CD4-positive, alpha-beta T cell treated with Interleukin-2 at 100 ng/mL for 4 hours (primary cell): ENCODE measurements at regions not wholly inside any gene's neighbourhood (a gene's known extent, or its start where the extent isn't known, plus 50 kb on each side); places are given as distances from the start of the nearest gene placed in this dataset.
"Not testable (repeated sequence)": the region's sequence is repeated elsewhere in the genome, so short reads cannot be mapped to it uniquely, and the experiment has no call there.

Source experiments
- DNase-seq: peaks from one replicate; pipeline ENCODE4 v3.0.0-alpha.2; 2020; ENCODE audit warnings: low spot score

DNA sequence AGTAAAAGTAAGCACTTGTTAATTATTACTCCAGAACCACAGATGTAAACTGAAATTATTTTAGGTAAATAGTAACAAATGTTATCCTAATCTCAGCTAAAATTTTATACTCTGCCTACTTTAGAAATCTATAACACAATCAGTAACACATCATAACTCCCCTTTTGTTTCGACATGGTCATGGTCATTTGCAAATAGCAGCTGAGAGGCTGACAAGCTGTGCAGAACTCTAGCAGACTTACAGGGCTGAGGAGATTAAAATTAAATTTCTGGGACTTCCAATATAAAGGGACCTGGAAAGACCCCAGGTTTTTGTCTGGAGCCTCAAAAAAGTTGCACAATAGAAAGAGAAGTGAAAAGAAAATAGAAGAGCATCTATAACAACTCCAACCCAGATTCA lies 88.8 kb downstream of the PRL start:
- no peak for DNase-seq

DNA sequence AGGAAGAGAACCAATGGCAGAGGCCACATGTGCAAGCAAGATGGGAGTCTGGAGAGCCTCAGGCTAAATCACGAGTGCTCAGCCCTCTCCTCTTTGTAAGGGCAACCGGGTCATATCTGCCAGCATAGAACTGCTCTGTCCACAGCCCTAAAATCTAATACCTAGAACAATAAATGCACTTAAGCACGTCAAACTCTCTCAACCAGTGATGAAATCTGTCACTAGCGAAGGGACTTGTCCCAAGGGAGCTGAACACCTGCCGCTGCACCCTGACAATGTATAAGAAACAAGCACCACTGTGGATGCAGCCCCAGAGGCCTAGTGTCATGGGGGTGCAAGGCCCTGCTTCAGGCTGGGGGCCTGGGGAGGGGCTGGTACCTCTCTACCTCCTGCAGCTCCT lies 82.5 kb downstream of the PRL start:
- DNase-seq: no peak

DNA sequence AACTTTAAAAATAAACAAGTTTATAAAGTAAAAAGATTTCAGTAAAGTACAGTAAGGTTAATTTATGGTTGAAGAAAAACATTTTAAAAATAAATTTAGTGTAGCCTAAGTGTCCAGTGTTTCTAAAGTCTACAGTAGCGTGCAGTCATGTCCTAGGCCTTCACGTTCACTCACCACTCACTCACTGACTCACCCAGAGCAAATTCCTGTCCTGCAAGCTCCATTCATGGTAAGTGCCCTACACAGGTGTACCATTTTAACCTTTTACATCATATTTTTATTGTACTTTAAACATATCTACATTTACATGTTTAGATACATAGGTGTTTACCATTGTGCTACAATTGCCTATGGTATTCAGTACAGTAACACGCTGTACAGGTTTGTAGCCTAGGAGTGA lies 81.4 kb downstream of the PRL start:
- DNase-seq: not testable (repeated sequence)

DNA sequence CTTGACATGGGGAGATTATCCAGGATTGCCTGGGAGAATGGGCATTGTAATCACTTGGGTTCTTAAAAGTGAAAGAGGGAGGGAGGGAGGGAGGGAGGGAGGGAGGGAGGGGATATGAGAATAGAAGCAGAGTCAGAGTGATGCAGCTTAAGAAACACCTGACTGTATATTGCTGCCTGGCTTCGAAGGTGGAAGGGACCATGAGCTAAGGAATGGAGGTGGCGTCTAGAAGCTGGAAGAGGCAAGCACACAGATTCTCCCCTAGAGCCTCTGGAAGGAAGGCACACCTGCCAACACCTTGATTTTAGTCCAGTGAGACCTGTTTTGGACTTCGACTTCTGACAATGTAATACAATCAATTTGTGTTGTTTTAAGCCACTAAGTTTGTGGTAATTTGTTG lies 78.4 kb downstream of the PRL start:
- no peak for DNase-seq

DNA sequence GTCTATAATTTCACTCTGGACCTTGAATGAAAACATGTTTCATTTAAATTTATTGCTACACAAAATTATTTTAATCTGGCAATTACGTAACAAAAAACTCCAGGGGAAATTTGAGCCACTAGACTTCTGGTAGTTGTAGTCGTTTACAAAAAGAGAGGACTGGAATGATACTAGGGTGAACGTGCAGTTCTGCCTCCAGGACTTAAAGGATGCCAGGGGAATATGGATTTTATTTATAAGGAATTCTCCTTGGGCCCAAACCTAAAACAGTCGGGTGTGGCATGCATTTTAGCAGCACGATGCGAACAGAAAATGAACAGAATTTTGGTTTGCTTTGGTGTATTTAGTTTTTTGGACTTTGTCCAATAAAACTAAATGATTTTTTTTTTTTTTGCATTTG lies 76.9 kb downstream of the PRL start:
- no peak for DNase-seq

DNA sequence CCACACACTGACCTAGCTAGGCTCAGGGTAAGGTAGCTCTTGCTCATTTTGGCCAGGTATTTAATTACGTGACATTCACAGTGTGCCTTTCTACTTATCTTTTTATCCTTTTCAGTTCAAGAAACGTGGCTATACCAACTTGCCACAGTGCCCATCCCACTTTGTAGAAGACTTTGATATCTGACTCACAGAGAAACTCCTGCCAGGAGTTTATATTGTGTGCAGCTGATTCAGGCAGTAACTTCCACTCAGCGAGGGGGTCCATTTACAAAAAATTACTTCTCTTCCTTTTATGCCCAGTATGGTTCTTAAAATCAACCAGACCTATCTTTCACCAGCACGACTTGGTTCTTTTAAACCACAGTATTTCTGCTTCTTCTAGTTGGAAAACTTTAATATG lies 75.6 kb downstream of the PRL start:
- DNase-seq: no peak

DNA sequence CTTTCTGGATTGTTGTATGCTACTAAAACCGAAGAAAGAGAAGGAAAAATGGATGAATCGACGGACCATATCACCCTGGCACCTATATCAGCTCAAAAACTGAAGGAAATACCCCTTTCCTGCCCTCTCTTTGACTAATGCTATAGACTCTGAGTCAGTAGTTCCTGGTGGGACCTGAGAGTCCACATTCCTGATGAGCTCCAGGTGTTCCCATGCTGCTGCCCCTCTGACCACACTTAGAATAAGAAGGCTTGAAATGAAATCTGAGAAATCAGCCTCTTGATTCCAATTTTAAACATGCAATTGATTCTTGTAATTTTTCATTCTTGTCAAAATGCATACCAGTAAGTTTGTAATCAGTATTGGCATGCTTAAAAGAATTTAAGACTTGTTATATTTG lies 75.2 kb downstream of the PRL start:
- DNase-seq: no peak

DNA sequence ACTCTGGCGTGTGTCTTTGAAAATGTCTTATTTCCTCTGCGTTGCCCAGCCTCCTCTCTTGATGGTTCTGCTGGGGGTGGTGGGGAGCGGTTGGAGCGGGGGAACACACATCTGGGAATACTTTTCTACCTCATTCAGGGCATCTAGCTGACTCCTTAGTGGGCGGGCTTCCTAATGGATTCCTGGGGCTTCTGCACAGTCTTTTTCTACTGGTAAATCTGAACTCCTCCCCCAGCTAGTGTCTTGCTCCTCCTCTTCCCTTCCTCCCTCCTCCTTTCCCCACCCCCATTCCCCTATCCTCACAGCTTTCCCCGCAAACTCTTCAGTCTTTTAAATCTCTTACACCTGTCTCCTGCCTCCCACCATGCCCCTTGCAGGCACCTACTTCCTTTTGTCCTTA lies 74.4 kb downstream of the PRL start:
- DNase-seq: no peak

DNA sequence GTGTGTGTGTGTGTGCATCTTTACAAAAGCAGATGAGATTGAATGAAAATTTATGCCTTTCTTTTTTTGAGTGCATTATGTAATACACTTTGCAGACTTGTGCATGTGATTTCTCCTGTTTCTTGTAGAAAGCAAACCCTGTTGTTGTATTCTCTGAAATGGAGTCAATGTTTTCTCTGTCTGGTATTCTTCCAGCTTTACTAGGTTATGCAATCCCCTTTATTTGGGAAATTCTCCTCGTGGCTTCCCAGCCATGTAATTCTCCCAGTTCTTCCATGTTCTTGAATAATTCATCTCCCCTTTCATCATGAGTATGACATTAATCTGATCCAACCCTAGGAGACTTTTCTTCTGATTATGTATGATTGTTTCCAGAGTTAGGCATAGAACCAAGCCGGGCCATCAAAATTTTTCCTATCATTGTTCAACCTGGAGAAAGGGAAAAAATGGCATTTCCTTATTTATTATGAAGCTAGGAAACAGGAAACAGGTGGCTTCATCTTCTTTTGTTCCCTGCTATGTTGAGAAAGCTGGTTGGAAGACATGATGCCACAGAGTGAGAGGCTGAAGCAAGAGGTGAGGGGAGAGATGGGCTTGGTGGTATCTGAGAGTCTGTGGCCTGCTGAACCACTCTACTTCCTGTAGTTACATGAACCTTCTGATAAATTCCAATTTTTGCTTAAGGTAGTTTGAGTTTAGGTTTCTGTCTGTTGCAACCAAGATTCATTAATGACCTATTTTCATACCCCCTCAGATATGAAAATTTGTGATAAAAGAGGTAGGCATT lies 68.8 kb downstream of the PRL start:
- no peak for DNase-seq

DNA sequence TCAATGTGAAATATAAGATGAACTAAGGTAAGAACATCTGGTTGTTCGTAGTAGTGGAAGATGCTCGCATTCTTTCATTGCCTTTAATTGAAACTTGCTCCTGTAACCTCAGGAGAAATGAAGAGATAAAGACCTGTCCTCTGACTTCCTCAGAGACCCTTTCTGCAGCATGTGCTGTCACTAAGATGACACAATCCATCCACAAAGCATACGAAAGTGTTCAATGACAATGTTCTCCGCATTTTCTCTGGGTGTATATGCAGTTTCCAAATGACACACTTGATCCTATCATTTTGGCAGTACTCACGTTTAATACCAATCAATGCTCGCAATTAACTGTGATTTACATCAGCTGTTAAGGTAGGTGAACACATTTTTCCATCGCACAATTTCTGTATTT lies 65.8 kb downstream of the PRL start:
- DNase-seq: no peak

DNA sequence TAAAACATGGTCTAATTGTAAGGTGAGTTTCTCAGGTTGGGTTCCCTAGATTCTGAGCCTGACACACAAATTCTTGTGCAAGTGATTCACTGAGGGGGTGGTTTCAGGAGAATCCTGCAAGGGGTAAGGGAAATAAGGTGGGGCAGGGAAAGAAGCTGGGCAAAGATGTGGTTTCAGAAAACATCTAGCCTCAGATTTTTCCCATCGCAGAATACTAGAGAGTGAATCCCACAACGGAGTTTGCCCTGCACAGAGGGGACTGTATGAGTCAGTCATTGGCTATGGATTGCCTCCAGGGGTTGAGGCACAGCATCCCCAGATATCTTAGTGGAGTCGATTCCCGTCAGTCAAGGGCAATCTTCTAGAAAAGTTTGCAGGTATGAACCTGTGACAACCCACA lies 65.2 kb downstream of the PRL start:
- DNase-seq: no peak

DNA sequence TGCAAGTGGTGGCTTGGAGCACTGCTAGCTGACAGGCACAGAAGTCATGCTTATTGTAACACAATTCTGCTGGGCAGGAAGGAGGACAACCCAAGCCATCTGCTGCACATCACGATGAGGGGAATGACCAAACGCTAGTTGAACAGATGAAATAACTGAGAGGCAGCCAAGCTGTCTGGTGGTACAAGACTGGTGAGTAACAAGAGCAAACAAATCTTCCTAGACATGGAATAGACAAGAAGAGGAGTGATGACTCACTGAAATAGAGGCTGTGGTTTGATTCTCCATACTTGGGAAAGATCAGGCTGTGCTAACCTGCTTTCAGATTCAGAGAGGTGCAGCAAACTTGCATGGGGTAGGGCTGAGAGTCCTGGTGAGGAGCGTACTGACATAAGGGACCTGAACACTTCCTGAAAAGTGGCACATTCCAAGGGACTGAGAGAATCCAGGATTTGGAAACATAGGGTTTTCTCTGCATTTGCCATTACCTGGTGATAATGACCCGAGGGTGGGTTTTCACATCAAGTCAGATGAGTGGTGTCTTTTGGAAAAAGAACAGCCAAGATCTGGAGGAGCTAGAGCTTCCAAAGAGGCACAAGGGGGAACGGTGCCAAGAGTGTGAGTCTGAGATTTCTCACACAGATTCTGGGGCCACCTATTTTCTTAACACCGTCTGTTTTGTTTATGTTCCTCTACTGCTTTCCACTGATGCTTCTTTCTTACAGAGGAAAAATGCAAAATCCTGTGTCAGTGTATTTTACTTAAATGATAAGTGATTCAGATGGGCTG lies 60.0 kb downstream of the PRL start:
- no peak for DNase-seq
